PFSK-1 (cell line): ENCODE measurements at regions not wholly inside any gene's neighbourhood (a gene's known extent, or its start where the extent isn't known, plus 50 kb on each side); places are given as distances from the start of the nearest gene placed in this dataset.

ENCODE experiments used
- FOXP2 ChIP-seq: optimal IDR thresholded peaks from 2 replicates; pipeline ENCODE3; 2011; ENCODE audit warnings: borderline replicate concordance, control low read depth, inconsistent platforms; ENCODE audit not compliant: insufficient read depth; ENCODE audit errors: extremely low read length, extremely low read depth
- POLR2AphosphoS5 ChIP-seq: IDR thresholded peaks from 2 replicates; pipeline ENCODE4 v1.6.1; 2012; ENCODE audit warnings: low read depth, mild to moderate bottlenecking, control low read depth, low read length, moderate library complexity
- REST ChIP-seq, 2 experiments: IDR thresholded peaks; 2 replicates each; pipeline versions ENCODE4 v1.6.1 to v1.8.0; 2011 to 2012; ENCODE audit warnings: low read depth in 2 of 2, low read length in 2 of 2, control low read depth in 1 of 2, inconsistent platforms in 1 of 2, mild to moderate bottlenecking in 1 of 2, moderate library complexity in 1 of 2; ENCODE audit not compliant: insufficient read depth in 1 of 2
- SIN3A ChIP-seq: IDR thresholded peaks from 2 replicates; pipeline ENCODE4 v1.6.1; 2012; ENCODE audit warnings: mild to moderate bottlenecking, low read length, moderate library complexity, borderline replicate concordance; ENCODE audit not compliant: insufficient read depth
- TAF1 ChIP-seq: IDR thresholded peaks from 2 replicates; pipeline ENCODE4 v1.6.1; 2012; ENCODE audit warnings: low read length, control low read depth, borderline replicate concordance; ENCODE audit not compliant: insufficient read depth

DNA sequence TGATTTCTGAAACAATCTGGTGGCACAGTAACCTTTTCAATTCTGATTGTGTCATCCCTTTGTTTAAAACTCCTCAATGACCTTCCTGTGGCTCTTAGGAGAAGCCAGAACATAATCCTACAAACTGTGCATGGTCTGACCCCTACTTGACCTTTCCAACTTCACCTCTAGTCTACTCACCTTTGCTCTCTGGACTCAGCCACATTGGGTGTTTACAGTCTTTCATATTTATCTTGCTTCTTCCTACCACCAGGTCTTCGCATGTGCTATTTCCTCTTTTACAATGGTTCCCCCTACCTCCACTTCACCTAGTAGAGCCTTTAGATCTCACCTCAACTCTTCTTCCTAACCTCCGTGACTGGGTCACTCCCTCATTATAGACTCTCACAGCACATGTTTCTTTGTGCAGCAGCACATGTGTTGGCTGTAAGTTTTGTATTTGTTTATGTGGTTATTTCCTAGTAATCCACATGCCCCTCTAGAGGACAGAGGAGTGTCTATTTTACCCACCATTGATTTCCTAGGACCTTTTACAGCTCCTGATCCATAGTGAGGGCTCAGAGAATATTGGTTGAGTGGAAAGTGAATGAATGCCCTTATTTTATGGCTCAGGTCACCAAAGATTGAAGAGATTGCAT, 320.8 kb upstream of the MEIS1 start:
- no peak for TF ChIP-seq SIN3A
- no peak for TF ChIP-seq TAF1
- no peak for TF ChIP-seq POLR2AphosphoS5
- TF ChIP-seq REST (IDR thresholded peaks at IDR 0.05; ENCODE audit: insufficient read depth in 1 of 2, low read depth in 2 of 2, low read length in 2 of 2) = no peak
- no peak for TF ChIP-seq FOXP2
